ENCODE measurements at regions not wholly inside any gene's neighbourhood (a gene's known extent, or its start where the extent isn't known, plus 50 kb on each side); places are given as distances from the start of the nearest gene placed in this dataset.

DNA sequence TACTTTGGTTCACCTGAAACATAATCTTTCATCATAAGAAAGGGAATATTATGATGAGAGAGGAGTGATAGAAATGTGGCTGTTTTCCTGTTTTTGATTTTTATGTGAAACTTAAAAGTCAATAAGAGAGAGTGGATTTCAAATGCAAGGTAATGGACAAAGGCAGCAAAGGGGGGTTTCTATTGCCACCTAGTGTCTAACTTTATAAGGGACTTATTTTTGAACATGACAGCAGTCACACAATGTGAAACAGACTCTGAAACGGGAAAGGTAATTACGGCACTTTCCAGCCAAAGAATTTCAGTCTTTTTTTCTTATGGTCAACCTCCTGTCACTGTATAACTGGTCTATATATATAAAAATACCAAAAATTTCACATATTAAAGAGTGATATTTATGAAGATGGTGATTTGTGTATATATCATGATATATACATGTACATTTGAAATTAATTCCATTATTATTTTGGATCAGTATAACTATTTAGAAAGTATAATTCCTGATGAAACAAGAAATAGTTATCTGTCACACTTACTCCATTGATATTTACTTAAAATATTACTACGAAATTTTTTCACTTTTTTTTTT, 127.1 kb downstream of the FBXO8 start (continued):
- TF ChIP-seq, protein P1, sequence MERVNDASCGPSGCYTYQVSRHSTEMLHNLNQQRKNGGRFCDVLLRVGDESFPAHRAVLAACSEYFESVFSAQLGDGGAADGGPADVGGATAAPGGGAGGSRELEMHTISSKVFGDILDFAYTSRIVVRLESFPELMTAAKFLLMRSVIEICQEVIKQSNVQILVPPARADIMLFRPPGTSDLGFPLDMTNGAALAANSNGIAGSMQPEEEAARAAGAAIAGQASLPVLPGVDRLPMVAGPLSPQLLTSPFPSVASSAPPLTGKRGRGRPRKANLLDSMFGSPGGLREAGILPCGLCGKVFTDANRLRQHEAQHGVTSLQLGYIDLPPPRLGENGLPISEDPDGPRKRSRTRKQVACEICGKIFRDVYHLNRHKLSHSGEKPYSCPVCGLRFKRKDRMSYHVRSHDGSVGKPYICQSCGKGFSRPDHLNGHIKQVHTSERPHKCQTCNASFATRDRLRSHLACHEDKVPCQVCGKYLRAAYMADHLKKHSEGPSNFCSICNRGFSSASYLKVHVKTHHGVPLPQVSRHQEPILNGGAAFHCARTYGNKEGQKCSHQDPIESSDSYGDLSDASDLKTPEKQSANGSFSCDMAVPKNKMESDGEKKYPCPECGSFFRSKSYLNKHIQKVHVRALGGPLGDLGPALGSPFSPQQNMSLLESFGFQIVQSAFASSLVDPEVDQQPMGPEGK (CRISPR knock-in tag; IDR thresholded peaks at IDR 0.05; ENCODE audit: borderline replicate concordance), result no peak
- TF ChIP-seq, protein P2, sequence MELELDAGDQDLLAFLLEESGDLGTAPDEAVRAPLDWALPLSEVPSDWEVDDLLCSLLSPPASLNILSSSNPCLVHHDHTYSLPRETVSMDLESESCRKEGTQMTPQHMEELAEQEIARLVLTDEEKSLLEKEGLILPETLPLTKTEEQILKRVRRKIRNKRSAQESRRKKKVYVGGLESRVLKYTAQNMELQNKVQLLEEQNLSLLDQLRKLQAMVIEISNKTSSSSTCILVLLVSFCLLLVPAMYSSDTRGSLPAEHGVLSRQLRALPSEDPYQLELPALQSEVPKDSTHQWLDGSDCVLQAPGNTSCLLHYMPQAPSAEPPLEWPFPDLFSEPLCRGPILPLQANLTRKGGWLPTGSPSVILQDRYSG (tag; conservative IDR thresholded peaks at IDR 0.05; ENCODE audit: low read depth), result no peak
- no peak for TF ChIP-seq NFE2L1 (tag; IDR thresholded peaks at IDR 0.05; ENCODE audit: borderline replicate concordance, low read depth)
- no peak for TF ChIP-seq SRF (CRISPR knock-in tag; IDR thresholded peaks at IDR 0.05)
- no peak for TF ChIP-seq RNF2 (IDR thresholded peaks at IDR 0.05)
- TF ChIP-seq, protein P3, sequence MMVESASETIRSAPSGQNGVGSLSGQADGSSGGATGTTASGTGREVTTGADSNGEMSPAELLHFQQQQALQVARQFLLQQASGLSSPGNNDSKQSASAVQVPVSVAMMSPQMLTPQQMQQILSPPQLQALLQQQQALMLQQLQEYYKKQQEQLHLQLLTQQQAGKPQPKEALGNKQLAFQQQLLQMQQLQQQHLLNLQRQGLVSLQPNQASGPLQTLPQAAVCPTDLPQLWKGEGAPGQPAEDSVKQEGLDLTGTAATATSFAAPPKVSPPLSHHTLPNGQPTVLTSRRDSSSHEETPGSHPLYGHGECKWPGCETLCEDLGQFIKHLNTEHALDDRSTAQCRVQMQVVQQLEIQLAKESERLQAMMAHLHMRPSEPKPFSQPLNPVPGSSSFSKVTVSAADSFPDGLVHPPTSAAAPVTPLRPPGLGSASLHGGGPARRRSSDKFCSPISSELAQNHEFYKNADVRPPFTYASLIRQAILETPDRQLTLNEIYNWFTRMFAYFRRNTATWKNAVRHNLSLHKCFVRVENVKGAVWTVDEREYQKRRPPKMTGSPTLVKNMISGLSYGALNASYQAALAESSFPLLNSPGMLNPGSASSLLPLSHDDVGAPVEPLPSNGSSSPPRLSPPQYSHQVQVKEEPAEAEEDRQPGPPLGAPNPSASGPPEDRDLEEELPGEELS (CRISPR knock-in tag; IDR thresholded peaks at IDR 0.05; ENCODE audit: borderline replicate concordance), result no peak
- TF ChIP-seq RCOR1 (IDR thresholded peaks at IDR 0.05; ENCODE audit: borderline replicate concordance in 1 of 2, low read depth in 2 of 2, low read length in 2 of 2), result no peak
- no peak for TF ChIP-seq RB1 (IDR thresholded peaks at IDR 0.05; ENCODE audit: low read depth)
- TF ChIP-seq, protein P4, sequence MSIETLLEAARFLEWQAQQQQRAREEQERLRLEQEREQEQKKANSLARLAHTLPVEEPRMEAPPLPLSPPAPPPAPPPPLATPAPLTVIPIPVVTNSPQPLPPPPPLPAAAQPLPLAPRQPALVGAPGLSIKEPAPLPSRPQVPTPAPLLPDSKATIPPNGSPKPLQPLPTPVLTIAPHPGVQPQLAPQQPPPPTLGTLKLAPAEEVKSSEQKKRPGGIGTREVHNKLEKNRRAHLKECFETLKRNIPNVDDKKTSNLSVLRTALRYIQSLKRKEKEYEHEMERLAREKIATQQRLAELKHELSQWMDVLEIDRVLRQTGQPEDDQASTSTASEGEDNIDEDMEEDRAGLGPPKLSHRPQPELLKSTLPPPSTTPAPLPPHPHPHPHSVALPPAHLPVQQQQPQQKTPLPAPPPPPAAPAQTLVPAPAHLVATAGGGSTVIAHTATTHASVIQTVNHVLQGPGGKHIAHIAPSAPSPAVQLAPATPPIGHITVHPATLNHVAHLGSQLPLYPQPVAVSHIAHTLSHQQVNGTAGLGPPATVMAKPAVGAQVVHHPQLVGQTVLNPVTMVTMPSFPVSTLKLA (conservative IDR thresholded peaks at IDR 0.05), result no peak
- no peak for TF ChIP-seq ZNF76 (CRISPR knock-in tag; IDR thresholded peaks at IDR 0.05; ENCODE audit: borderline replicate concordance)
- TF ChIP-seq SOX6 (IDR thresholded peaks at IDR 0.05), result no peak
- TF ChIP-seq, protein P5, sequence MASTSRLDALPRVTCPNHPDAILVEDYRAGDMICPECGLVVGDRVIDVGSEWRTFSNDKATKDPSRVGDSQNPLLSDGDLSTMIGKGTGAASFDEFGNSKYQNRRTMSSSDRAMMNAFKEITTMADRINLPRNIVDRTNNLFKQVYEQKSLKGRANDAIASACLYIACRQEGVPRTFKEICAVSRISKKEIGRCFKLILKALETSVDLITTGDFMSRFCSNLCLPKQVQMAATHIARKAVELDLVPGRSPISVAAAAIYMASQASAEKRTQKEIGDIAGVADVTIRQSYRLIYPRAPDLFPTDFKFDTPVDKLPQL (IDR thresholded peaks at IDR 0.05; ENCODE audit: extremely low read depth, insufficient read length), result no peak

Measured in K562 (cell line).